Right lobe of liver (tissue), 6 donors: ENCODE measurements at regions not wholly inside any gene's neighbourhood (a gene's known extent, or its start where the extent isn't known, plus 50 kb on each side); places are given as distances from the start of the nearest gene placed in this dataset.

ENCODE experiments used
- ATAC-seq, 4 donors: fragments of 200-7000 bp; cut with Tn5 transposase; one replicate each; pipeline ENCODE4 v1.9.1; 2020; ENCODE audit warnings: mild to moderate bottlenecking in 4 of 4, moderate library complexity in 4 of 4
- DNase-seq, 3 donors: peaks; one replicate each; pipeline ENCODE4 v3.0.0-alpha.2; 2020
- H3K27ac ChIP-seq, 3 donors: fragments of 200-600 bp; one replicate each; pipeline ENCODE4 v1.8.0; 2022
- H3K27me3 ChIP-seq, 2 donors: fragments of 200-600 bp; one replicate each; pipeline ENCODE4 v1.8.0; 2022
- H3K36me3 ChIP-seq, 4 donors: fragments of 200-600 bp; sonication (generic) in 1 of 4; one replicate each; pipeline versions ENCODE4 v1.5.1 to v1.8.0; 2017 to 2022; ENCODE audit warnings: control low read depth in 1 of 4
- H3K4me1 ChIP-seq, 4 donors: fragments of 200-600 bp; sonication (generic) in 1 of 4; one replicate each; pipeline versions ENCODE4 v1.5.1 to v1.8.0; 2017 to 2022; ENCODE audit warnings: control low read depth in 1 of 4
- H3K4me3 ChIP-seq, 3 donors: fragments of 200-600 bp; one replicate each; pipeline ENCODE4 v1.8.0; 2022
- H3K9me3 ChIP-seq, 4 donors: fragments of 200-600 bp; sonication (generic) in 1 of 4; one replicate each; pipeline versions ENCODE4 v1.5.1 to v1.8.0; 2017 to 2022; ENCODE audit warnings: control low read depth in 1 of 4
- CTCF ChIP-seq, 4 donors: fragments of 200-600 bp in 3 of 4; fragments of 450-650 bp in 1 of 4; IDR thresholded peaks; one replicate each; pipeline versions ENCODE4 v1.5.1 to v1.8.0; 2016 to 2022; ENCODE audit warnings: antibody characterized with exemption in 4 of 4, mild to moderate bottlenecking in 2 of 4
- POLR2A ChIP-seq: fragments of 450-650 bp; IDR thresholded peaks from one replicate; pipeline ENCODE4 v1.6.1; 2017; ENCODE audit warnings: antibody characterized with exemption, mild to moderate bottlenecking
- WGBS: methylation state at CpG from one replicate; pipeline ENCODE4 v1.1.6; 2018; ENCODE audit warnings: low coverage, low lambda C conversion rate; ENCODE audit not compliant: insufficient coverage; ENCODE audit errors: missing lambda C conversion rate; 5-methylcytosine and 5-hydroxymethylcytosine counted together
- intact Hi-C, 2 donors: fragments of 100-400 bp; cut with DNase I; formaldehyde crosslinking; loops; one replicate each; pipeline versions ENCODE4 v1.11.2 to v1.14.1; 2022
- donor health status: DM: no; HTN: yes; CAD: no.
- donor health status: DM: no; HTN: no; CAD: no.
- donor health status: DM: no; HTN: no; CAD: no.
- donor health status: DM: no; HTN: yes; CAD: no.
- donor health status: DM: no; HTN: yes; CAD: no.

DNA sequence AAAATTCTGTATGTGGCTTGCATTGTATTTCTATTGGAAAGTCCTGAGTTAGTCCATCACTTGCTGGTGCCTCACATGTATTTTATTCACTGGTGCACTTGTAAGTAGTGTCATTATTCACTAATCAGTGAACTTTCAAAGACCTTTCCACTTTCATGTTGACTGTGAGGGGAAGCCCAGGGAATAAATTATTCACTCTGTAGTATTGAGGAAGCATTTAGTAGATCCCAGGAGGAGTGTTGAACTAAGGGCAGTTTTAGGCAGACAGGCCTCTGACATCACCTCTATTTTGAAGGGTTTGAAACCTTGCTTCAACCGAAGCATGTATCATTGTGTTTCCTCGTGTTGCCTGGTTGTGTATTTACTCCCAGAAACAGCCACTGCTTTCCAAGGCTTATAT lies 705.4 kb upstream of the RIOK2 start:
- Histone ChIP-seq H3K9me3 (no peaks in the 10 kb centered on the region), H3K27ac (no peak overlapping the region), H3K36me3 (no peaks in the 10 kb centered on the region), H3K4me3 (no peak overlapping the region), H3K27me3 (no peaks in the 10 kb centered on the region), H3K4me1 (no peaks in the 10 kb centered on the region)
- no peak for DNase-seq
- ATAC-seq, result no peak
- TF ChIP-seq POLR2A (no peak), CTCF (IDR thresholded peaks at IDR 0.05) (no peak)
- intact Hi-C loops, result no loop called here
- 47% methylated on average over 2 of the region's 2 CpGs for WGBS

GRCh38 chr5:97891971-97892370 lies 708.9 kb upstream of the RIOK2 start:
- ATAC-seq (no peak), DNase-seq (no peak)
- TF ChIP-seq POLR2A (no peak), CTCF (IDR thresholded peaks at IDR 0.05) (no peak)
- H3K9me3 ChIP-seq, result no peaks in the 10 kb centered on the region
- H3K27me3 ChIP-seq, result no peaks in the 10 kb centered on the region
- H3K4me3 ChIP-seq, result no peak overlapping the region
- H3K27ac ChIP-seq, result no peak overlapping the region
- H3K36me3 ChIP-seq, result no peaks in the 10 kb centered on the region
- intact Hi-C loops, result no loop called here
- no peaks in the 10 kb centered on the region for H3K4me1 ChIP-seq

GRCh38 chr5:97903742-97904141 lies 720.7 kb upstream of the RIOK2 start:
- TF ChIP-seq POLR2A (no peak), CTCF (IDR thresholded peaks at IDR 0.05) (no peak)
- 53% methylated on average over 2 of the region's 2 CpGs for WGBS
- intact Hi-C loops, result no loop called here

GRCh38 chr5:97906135-97906534 lies 723.1 kb upstream of the RIOK2 start:
- Histone ChIP-seq H3K4me1 (no peaks in the 10 kb centered on the region), H3K9me3 (no peaks in the 10 kb centered on the region), H3K4me3 (no peak overlapping the region), H3K27me3 (no peaks in the 10 kb centered on the region), H3K27ac (no peak overlapping the region), H3K36me3 (no peaks in the 10 kb centered on the region)
- ATAC-seq (no peak), DNase-seq (no peak)
- intact Hi-C loops, result no loop called here
- WGBS, result 36% methylated on average over 3 of the region's 3 CpGs
- TF ChIP-seq CTCF (IDR thresholded peaks at IDR 0.05) (no peak), POLR2A (no peak)

More at GRCh38 chr5:97903742-97904141, 720.7 kb upstream of the RIOK2 start:
- H3K27me3 ChIP-seq, result no peaks in the 10 kb centered on the region
- H3K36me3 ChIP-seq, result no peaks in the 10 kb centered on the region
- H3K27ac ChIP-seq, result no peak overlapping the region
- no peak overlapping the region for H3K4me3 ChIP-seq
- no peaks in the 10 kb centered on the region for H3K4me1 ChIP-seq
- H3K9me3 ChIP-seq, result no peaks in the 10 kb centered on the region
- no peak for ATAC-seq
- no peak for DNase-seq
